ENCODE measurements at regions not wholly inside any gene's neighbourhood (a gene's known extent, or its start where the extent isn't known, plus 50 kb on each side); places are given as distances from the start of the nearest gene placed in this dataset.

GRCh38 chr10:29039677-29040189 is 249.1 kb upstream of the LYZL1 start:
- H3K9me3 Mint-ChIP-seq: peaks cover 0 to 8% of the 10 kb centered on the region in 2 donors
- no peaks in the 10 kb centered on the region for H3K36me3 Mint-ChIP-seq
- DNase-seq (no peak), ATAC-seq (no peak)
- H3K4me3 ChIP-seq (ENCODE audit: low read length): no peak overlapping the region
- intact Hi-C loops (cut with micrococcal nuclease): no loop called here
- 93% methylated on average over 1 of the region's 2 CpGs for whole genome bisulfite sequencing (ENCODE audit: insufficient coverage)
- H3K4me1 Mint-ChIP-seq: no peaks in the 10 kb centered on the region
- no peaks in the 10 kb centered on the region for H3K4me1 ChIP-seq (ENCODE audit: control insufficient read depth, insufficient read depth, low read length)
- H3K27ac Mint-ChIP-seq: no peak overlapping the region
- TF ChIP-seq, protein P1, sequence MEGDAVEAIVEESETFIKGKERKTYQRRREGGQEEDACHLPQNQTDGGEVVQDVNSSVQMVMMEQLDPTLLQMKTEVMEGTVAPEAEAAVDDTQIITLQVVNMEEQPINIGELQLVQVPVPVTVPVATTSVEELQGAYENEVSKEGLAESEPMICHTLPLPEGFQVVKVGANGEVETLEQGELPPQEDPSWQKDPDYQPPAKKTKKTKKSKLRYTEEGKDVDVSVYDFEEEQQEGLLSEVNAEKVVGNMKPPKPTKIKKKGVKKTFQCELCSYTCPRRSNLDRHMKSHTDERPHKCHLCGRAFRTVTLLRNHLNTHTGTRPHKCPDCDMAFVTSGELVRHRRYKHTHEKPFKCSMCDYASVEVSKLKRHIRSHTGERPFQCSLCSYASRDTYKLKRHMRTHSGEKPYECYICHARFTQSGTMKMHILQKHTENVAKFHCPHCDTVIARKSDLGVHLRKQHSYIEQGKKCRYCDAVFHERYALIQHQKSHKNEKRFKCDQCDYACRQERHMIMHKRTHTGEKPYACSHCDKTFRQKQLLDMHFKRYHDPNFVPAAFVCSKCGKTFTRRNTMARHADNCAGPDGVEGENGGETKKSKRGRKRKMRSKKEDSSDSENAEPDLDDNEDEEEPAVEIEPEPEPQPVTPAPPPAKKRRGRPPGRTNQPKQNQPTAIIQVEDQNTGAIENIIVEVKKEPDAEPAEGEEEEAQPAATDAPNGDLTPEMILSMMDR (IDR thresholded peaks at IDR 0.05): no peak
- peaks cover 3% of the 10 kb centered on the region for H3K27me3 ChIP-seq (ENCODE audit: control insufficient read depth, insufficient read depth, low read length)
- H3K27ac ChIP-seq (ENCODE audit: low read length): no peak overlapping the region
- H3K4me3 Mint-ChIP-seq: no peak overlapping the region
- H3K27me3 Mint-ChIP-seq (ENCODE audit: low read depth in 2 of 2): peaks cover 0 to 8% of the 10 kb centered on the region in 2 donors
- no peaks in the 10 kb centered on the region for H3K36me3 ChIP-seq (ENCODE audit: control insufficient read depth, insufficient read depth, low read length)
- no peaks in the 10 kb centered on the region for H3K9me3 ChIP-seq (ENCODE audit: control insufficient read depth, insufficient read depth, low read length)

GRCh38 chr10:29041616-29042015 is 247.3 kb upstream of the LYZL1 start:
- no peaks in the 10 kb centered on the region for H3K36me3 Mint-ChIP-seq
- no peaks in the 10 kb centered on the region for H3K4me1 ChIP-seq (ENCODE audit: control insufficient read depth, insufficient read depth, low read length)
- ATAC-seq (no peak), DNase-seq (no peak)
- intact Hi-C loops (cut with micrococcal nuclease): no loop called here
- WGBS (ENCODE audit: insufficient coverage): 81% methylated on average over 7 of the region's 7 CpGs
- H3K9me3 Mint-ChIP-seq: peaks cover 0 to 8% of the 10 kb centered on the region in 2 donors
- H3K27ac ChIP-seq (ENCODE audit: low read length): no peak overlapping the region
- H3K27ac Mint-ChIP-seq: no peak overlapping the region
- no peaks in the 10 kb centered on the region for H3K4me1 Mint-ChIP-seq
- H3K4me3 ChIP-seq (ENCODE audit: low read length): no peak overlapping the region
- TF ChIP-seq, protein P1 (IDR thresholded peaks at IDR 0.05): no peak
- H3K27me3 Mint-ChIP-seq (ENCODE audit: low read depth in 2 of 2): peaks cover 0 to 10% of the 10 kb centered on the region in 2 donors
- no peaks in the 10 kb centered on the region for H3K36me3 ChIP-seq (ENCODE audit: control insufficient read depth, insufficient read depth, low read length)
- peaks cover 3% of the 10 kb centered on the region for H3K27me3 ChIP-seq (ENCODE audit: control insufficient read depth, insufficient read depth, low read length)
- no peaks in the 10 kb centered on the region for H3K9me3 ChIP-seq (ENCODE audit: control insufficient read depth, insufficient read depth, low read length)
- H3K4me3 Mint-ChIP-seq: no peak overlapping the region

- no peaks in the 10 kb centered on the region for H3K36me3 Mint-ChIP-seq
- intact Hi-C loops (cut with micrococcal nuclease): no loop called here
- no peak overlapping the region for H3K27ac Mint-ChIP-seq
- TF ChIP-seq, protein P1 (IDR thresholded peaks at IDR 0.05): no peak
- H3K27ac ChIP-seq (ENCODE audit: low read length): no peak overlapping the region
- H3K27me3 Mint-ChIP-seq (ENCODE audit: low read depth in 2 of 2): peaks cover 5 to 7% of the 10 kb centered on the region in 2 donors
- DNase-seq: no peak
- no peaks in the 10 kb centered on the region for H3K4me1 Mint-ChIP-seq
- H3K27me3 ChIP-seq (ENCODE audit: control insufficient read depth, insufficient read depth, low read length): no peaks in the 10 kb centered on the region
- H3K9me3 Mint-ChIP-seq: no peaks in the 10 kb centered on the region
- no peaks in the 10 kb centered on the region for H3K4me1 ChIP-seq (ENCODE audit: control insufficient read depth, insufficient read depth, low read length)
- no CpG with 5 or more reads among the region's 1 CpG for WGBS (ENCODE audit: insufficient coverage)
- ATAC-seq: no peak
- no peaks in the 10 kb centered on the region for H3K9me3 ChIP-seq (ENCODE audit: control insufficient read depth, insufficient read depth, low read length)
- no peak overlapping the region for H3K4me3 Mint-ChIP-seq
- H3K4me3 ChIP-seq (ENCODE audit: low read length): no peak overlapping the region
- H3K36me3 ChIP-seq (ENCODE audit: control insufficient read depth, insufficient read depth, low read length): no peaks in the 10 kb centered on the region
Measured at GRCh38 chr10:29048506-29048905, 240.4 kb upstream of the LYZL1 start.

DNA sequence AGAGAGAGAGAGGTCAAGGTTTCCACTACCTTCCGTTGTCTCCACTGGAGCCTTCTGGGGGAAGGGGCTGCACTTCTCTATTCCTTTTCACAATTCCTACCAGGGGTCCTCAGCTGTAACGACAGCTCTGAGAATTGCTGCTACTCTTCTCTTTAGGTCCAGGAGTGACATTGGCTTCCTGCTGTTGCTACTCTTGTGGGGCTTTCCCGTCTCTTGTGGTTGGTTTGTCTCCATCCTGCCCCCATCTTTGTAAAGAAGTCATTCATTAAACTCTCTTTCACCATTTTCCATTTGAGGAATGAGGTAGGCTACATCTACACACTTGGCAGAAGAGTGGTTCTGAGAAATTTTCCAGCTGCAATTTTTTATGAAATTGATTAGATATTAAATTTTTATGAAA is 238.8 kb upstream of the LYZL1 start:
- no peaks in the 10 kb centered on the region for H3K36me3 ChIP-seq (ENCODE audit: control insufficient read depth, insufficient read depth, low read length)
- H3K9me3 ChIP-seq (ENCODE audit: control insufficient read depth, insufficient read depth, low read length): no peaks in the 10 kb centered on the region
- no peaks in the 10 kb centered on the region for H3K4me1 Mint-ChIP-seq
- no peaks in the 10 kb centered on the region for H3K4me1 ChIP-seq (ENCODE audit: control insufficient read depth, insufficient read depth, low read length)
- TF ChIP-seq, protein P1 (IDR thresholded peaks at IDR 0.05): no peak
- WGBS (ENCODE audit: insufficient coverage): 96% methylated on average over 2 of the region's 3 CpGs
- no peaks in the 10 kb centered on the region for H3K9me3 Mint-ChIP-seq
- ATAC-seq: no peak
- DNase-seq: no peak
- H3K36me3 Mint-ChIP-seq: no peaks in the 10 kb centered on the region
- no peak overlapping the region for H3K4me3 Mint-ChIP-seq
- no peak overlapping the region for H3K4me3 ChIP-seq (ENCODE audit: low read length)
- intact Hi-C loops (cut with micrococcal nuclease): no loop called here
- H3K27ac Mint-ChIP-seq: no peak overlapping the region
- no peak overlapping the region for H3K27ac ChIP-seq (ENCODE audit: low read length)
- no peaks in the 10 kb centered on the region for H3K27me3 ChIP-seq (ENCODE audit: control insufficient read depth, insufficient read depth, low read length)
- H3K27me3 Mint-ChIP-seq (ENCODE audit: low read depth in 2 of 2): peaks cover 3 to 7% of the 10 kb centered on the region in 2 donors

Measured in natural killer cell (primary cell).